ENCODE measurements at regions not wholly inside any gene's neighbourhood (a gene's known extent, or its start where the extent isn't known, plus 50 kb on each side); places are given as distances from the start of the nearest gene placed in this dataset.

- DNase-seq (ENCODE audit: low read depth in 3 of 3, low spot score in 1 of 3), result no peak
Observed at GRCh38 chr1:29895201-29895600, 658.9 kb downstream of the PTPRU start.

DNA sequence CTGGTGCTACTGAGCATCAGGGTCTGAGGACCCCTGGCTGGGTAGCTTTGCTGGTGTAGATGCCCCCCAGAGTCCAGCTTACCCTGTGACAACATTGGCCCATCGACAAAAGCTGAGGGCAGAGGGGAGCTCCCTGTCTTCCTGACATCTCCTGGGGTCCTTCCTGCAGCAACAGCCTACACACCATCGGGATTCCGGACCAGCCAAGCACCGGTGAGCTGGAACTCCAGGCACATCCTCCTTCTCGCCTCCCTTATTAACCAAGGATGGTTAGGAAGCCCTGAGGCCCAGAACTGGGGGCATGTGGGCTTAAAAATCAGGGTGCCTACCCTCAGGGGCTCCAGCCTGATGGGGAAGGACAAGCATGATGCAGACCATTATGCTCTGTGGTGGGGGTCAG is 658.0 kb downstream of the PTPRU start:
- no peak for DNase-seq (ENCODE audit: low read depth in 3 of 3, low spot score in 1 of 3)

GRCh38 chr1:29893806-29894205 is 657.5 kb downstream of the PTPRU start:
- DNase-seq (ENCODE audit: low read depth in 3 of 3, low spot score in 1 of 3), result no peak

DNA sequence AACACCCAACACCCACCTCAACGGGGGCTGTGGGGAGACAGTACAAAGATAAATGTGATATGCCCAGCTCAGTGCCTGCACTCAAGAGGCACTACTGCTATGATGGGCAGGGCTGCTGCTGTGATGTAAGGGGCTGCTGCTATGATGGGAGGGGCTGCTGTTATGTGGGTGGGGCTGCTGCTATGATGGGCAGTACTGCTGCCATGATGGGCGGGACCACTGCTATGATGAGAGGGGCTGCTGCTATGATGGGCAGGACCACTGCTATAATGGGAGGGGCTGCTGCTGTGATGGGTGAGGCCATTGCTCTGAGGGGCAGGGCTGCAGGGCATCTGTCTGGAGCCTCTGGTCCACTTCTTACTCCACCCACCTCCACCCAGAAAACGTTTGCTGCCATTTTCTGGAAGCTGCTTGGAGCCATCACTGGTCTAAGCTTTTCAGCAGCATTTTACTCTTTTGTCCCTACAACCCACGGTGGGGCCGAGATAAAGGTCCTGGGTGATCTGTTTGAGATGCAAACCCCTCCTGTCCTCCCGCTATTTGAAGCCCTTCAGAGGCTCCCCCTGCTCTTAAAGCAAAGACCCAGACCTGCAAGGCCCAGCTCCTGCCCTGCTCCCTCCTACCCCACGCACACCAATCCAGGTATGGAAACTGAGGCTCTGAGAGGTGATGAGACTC is 656.9 kb downstream of the PTPRU start:
- DNase-seq (ENCODE audit: low read depth in 3 of 3, low spot score in 1 of 3), result no peak

- no peak for DNase-seq (ENCODE audit: low read depth in 3 of 3, low spot score in 1 of 3)
Observed at GRCh38 chr1:29892247-29892646, 655.9 kb downstream of the PTPRU start.

DNA sequence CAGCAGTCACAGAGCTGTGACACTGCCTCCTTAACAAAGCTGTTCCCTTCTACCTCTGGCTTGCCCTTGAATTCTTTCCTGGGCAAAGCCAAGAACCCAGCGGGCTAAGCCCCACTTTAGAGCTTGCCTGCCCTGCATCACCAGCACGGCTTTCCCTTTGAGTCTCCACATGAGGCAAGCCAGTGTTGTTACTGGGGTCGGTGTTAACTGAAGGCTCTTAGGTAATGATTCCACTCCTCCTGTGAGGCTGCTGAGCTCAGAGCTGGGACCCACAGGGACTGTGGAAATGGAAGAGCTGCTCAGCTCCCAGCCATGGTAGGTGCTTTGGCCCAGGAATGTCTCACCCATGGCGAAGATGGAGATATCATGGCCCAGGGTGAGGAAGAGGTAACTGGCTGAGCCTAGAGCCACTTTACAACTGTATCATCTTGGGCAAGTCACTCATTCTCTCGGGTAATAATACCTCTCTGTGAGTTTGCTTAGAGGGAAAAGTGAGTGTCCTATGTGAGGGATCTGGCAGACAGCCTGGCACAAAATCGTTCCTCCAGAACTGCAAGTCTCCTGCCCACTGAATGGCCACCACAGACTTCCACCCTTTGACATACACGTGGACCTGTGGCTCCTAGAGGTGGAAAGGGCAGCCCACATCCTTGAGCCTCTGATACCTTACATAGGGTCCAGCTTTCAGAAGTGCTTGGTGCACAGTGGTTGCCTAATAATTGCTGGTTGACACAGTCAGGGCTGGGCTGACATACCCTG is 654.1 kb downstream of the PTPRU start:
- no peak for DNase-seq (ENCODE audit: low read depth in 3 of 3, low spot score in 1 of 3)

DNA sequence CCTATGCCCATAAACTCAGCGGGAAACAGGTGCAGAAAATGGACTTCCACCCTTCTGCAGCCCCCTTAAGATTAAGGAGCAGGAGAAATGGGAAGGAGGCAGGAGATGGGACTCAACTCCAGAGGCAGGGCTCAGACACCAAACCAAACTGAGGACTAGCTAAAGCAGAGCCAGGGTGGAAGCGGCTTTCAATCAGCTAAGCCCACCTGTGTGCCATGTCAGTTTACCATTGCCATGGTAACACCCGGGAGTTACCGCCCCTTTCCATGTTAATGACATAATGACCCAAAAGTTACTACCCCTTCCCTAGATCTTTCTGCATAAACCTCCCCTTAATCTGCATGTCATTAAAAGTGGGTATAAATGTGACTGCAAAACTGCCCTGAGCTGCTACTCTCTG is 653.5 kb downstream of the PTPRU start:
- DNase-seq (ENCODE audit: low read depth in 3 of 3, low spot score in 1 of 3), result no peak

DNA sequence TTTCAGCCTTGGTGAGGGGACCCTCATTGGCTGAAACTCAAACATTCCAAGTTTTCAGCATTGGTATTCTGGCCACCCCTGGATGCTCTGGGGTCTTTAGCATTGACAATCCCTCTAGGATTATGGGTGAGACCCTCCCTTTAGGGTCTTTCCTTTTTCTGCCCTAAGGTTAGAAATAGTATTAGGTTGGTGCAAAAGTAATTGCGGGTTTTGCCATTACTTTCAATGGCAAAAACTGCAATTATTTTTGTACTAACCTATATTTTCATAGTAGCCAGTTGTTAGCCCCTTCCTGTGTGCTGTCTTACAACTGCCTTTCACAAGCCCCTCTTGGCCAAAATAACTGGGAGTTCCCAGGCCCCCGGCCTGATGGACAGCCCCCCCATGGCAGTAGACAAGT is 648.4 kb downstream of the PTPRU start:
- DNase-seq (ENCODE audit: low read depth in 3 of 3, low spot score in 1 of 3), result no peak

DNA sequence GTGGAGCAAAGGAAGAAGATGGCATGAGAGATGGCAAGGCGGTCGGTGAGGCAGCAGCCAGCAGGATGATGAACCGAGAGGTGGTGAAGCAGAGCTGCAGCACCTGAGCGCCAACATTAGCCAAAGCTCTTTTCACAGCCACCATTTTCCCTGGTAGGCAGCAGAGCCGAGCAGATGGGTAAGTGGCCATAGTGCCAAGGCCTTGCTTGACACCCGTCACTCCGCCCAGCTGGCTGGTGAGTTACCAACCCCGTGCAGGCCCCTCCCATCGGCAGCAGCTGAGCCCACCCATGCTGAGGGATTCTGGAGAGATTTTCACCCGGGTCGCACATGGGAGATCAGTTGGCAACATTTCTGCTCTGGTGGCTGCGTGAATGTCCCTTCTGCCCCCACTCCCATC is 647.7 kb downstream of the PTPRU start:
- no peak for DNase-seq (ENCODE audit: low read depth in 3 of 3, low spot score in 1 of 3)

DNA sequence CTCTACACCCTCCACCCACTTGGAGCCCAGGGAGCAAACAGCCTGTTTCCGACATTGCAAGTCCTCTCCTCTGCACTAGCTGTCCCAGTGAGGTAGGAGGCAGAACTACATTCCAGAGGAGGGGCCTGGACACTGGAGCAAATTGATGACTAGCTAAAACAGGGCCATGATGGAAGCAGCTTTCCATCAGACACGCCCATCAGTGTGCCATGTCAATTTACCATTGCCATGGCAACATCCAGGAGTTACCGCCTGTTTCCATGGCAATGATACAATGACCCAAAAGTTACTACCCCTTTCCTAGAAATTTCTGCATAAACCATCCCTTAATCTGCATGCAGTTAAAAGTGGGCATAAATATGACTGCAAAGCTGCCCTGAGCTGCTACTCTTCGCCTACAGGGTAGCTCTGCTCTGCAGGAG is 647.1 kb downstream of the PTPRU start:
- no peak for DNase-seq (ENCODE audit: low read depth in 3 of 3, low spot score in 1 of 3)

DNA sequence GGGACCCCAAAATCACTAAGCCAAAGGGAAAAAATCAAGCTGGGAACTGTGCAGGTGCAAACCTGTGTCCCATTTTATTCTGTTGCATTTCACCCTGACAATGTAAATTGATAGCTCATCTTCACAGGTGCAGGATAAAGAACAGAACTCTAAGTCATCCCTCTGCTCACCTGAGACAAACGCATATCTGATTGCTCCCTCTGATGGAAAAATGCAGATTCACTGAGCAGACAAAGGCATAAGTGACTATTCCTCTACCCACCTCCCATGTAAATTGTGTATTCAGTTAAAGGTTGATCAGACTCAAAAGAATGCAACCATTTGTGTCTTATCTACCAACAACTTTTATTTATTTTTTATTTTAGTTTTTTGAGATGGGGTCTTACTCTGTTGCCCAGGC is 644.2 kb downstream of the PTPRU start:
- DNase-seq (ENCODE audit: low read depth in 3 of 3, low spot score in 1 of 3), result no peak

- DNase-seq (ENCODE audit: low read depth in 3 of 3, low spot score in 1 of 3), result no peak
Observed at GRCh38 chr1:29879217-29879616, 642.9 kb downstream of the PTPRU start.

- DNase-seq (ENCODE audit: low read depth in 3 of 3, low spot score in 1 of 3), result no peak
Observed at GRCh38 chr1:29878501-29878900, 642.2 kb downstream of the PTPRU start.

GRCh38 chr1:29876902-29877301 is 640.6 kb downstream of the PTPRU start:
- DNase-seq (ENCODE audit: low read depth in 3 of 3, low spot score in 1 of 3), result no peak

GRCh38 chr1:29876441-29876840 is 640.1 kb downstream of the PTPRU start:
- no peak for DNase-seq (ENCODE audit: low read depth in 3 of 3, low spot score in 1 of 3)

GRCh38 chr1:29875557-29876028 is 639.3 kb downstream of the PTPRU start:
- DNase-seq (ENCODE audit: low read depth in 3 of 3, low spot score in 1 of 3), result no peak

DNA sequence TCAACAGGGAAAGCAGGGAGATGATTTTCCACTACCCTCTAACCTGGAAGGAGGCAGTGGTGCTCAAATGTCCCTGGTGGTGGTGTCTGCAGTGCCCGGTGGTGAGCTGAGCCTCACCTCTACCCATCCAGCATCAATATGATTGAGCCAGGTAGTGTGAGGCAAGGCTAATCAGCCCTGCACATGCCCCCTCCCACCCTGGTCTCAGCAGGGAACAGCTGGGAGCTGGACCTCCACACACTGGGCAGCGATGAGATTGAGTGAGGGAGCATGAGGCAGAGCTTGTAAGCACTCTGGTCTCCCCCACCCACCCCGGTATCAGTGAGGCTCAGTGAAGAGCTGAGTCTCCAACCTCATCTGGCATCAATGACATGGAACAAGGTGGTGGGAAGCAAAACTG is 634.3 kb downstream of the PTPRU start:
- DNase-seq (ENCODE audit: low read depth in 3 of 3, low spot score in 1 of 3), result no peak

GRCh38 chr1:29869802-29870201 is 633.5 kb downstream of the PTPRU start:
- DNase-seq (ENCODE audit: low read depth in 3 of 3, low spot score in 1 of 3), result no peak

- DNase-seq (ENCODE audit: low read depth in 3 of 3, low spot score in 1 of 3), result no peak
Observed at GRCh38 chr1:29868944-29869343, 632.6 kb downstream of the PTPRU start.

DNA sequence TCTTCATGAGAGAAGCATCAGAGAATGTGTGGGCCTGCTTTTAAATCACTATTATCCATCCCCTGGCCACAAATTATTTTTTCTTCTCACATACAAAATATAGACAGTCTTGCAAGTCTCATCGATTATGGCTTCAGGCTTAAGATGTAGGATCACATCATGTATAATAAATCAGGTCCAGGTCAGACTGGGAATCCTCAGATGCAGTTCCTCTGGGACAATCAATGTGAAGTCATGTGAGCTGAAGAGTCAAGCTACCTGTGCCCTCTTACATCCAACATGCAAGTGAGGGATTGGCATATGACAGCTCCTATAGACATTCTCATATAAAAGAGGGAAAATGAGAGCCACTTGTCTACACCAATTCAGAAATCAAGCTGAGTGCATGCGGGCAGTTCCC is 631.8 kb downstream of the PTPRU start:
- no peak for DNase-seq (ENCODE audit: low read depth in 3 of 3, low spot score in 1 of 3)

DNA sequence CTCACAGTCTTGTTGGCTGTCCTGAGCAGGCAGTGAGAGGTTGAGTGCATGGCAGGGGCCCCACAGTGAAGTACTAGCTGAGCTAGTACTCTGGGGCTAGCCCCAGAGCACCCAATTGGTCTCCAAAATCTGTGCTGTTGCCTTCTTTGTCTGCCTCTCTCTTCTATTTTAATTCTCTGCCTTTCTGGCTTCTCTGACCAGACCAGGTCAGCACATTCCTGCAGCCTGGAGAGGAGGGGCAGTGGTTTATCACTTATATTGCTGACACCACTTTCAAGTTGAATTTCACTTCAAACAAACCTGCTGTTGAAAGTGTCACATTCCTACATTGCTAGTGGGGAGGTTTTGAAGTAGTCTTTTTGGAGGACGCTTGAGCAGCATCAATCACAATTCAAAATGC is 628.7 kb downstream of the PTPRU start:
- DNase-seq (ENCODE audit: low read depth in 3 of 3, low spot score in 1 of 3), result no peak

DNA sequence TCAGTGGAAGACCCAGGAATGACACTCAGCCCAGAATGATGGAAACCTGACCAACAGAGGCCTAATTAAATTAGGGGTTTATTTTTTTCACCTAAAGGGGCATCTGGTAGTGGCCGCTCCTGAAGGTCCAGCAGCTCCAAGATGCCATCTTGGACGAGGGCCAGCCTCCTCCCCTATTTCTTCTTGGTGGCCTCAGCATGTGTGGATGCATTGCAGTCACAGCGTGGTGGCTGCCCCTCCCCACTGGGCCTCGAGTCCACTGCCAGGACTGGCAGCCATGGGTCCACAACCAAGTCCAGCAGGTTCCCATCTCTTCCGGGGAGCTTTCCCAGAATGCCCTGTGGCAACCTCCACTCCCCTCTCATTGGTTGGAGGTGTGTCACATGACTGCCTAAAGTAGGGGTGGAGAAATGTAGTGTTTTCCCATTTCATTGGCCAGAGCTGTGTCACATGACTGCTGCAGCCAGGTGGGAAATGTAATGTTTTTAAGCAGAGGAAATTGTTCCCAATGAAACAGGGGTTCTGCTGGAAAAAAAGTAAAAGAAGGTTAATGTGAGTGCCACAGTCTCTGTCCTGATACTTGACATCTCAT is 628.2 kb downstream of the PTPRU start:
- DNase-seq (ENCODE audit: low read depth in 3 of 3, low spot score in 1 of 3), result no peak
